ENCODE measurements at regions not wholly inside any gene's neighbourhood (a gene's known extent, or its start where the extent isn't known, plus 50 kb on each side); places are given as distances from the start of the nearest gene placed in this dataset.

- TF ChIP-seq, protein P1, sequence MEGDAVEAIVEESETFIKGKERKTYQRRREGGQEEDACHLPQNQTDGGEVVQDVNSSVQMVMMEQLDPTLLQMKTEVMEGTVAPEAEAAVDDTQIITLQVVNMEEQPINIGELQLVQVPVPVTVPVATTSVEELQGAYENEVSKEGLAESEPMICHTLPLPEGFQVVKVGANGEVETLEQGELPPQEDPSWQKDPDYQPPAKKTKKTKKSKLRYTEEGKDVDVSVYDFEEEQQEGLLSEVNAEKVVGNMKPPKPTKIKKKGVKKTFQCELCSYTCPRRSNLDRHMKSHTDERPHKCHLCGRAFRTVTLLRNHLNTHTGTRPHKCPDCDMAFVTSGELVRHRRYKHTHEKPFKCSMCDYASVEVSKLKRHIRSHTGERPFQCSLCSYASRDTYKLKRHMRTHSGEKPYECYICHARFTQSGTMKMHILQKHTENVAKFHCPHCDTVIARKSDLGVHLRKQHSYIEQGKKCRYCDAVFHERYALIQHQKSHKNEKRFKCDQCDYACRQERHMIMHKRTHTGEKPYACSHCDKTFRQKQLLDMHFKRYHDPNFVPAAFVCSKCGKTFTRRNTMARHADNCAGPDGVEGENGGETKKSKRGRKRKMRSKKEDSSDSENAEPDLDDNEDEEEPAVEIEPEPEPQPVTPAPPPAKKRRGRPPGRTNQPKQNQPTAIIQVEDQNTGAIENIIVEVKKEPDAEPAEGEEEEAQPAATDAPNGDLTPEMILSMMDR (IDR thresholded peaks at IDR 0.05; ENCODE audit: insufficient read depth, low read length, poor library complexity, severe bottlenecking) = no peak
- no peak for TF ChIP-seq EZH2phosphoT487 (conservative IDR thresholded peaks at IDR 0.05; ENCODE audit: low read length)
- H3K9me2 ChIP-seq (replicated peaks; ENCODE audit: insufficient read depth, low read length) = no peaks in the 10 kb centered on the region; the same call in 1 of the 2 replicates
- no peaks in the 10 kb centered on the region for H3K27me3 ChIP-seq (ENCODE audit: low read length)
- no peaks in the 10 kb centered on the region for H4K20me1 ChIP-seq (ENCODE audit: low read depth, low read length)
- H3F3A ChIP-seq (ENCODE audit: insufficient read depth) = no peaks in the 10 kb centered on the region
- H3K36me3 ChIP-seq (ENCODE audit: low read length) = no peaks in the 10 kb centered on the region
- H3K79me2 ChIP-seq (ENCODE audit: insufficient read depth, low read length) = no peaks in the 10 kb centered on the region
- H3K4me2 ChIP-seq (ENCODE audit: low read depth, low read length, poor library complexity, severe bottlenecking) = no peak overlapping the region
- H3K9ac ChIP-seq (ENCODE audit: low read length) = no peak overlapping the region
- H3K4me3 ChIP-seq (ENCODE audit: insufficient read depth, low read length, poor library complexity, severe bottlenecking) = no peak overlapping the region
- H2AFZ ChIP-seq (ENCODE audit: low read depth, low read length, severe bottlenecking) = no peak overlapping the region
- no peak overlapping the region for H3K27ac ChIP-seq (ENCODE audit: low read depth, low read length)
- H3K9me3 ChIP-seq (ENCODE audit: insufficient read depth, low read length) = no peaks in the 10 kb centered on the region
Measured at GRCh38 chr10:107542016-107542415, 377.5 kb upstream of the SORCS1 start.

- no peaks in the 10 kb centered on the region for H4K20me1 ChIP-seq (ENCODE audit: low read depth, low read length)
- no peak overlapping the region for H3K9ac ChIP-seq (ENCODE audit: low read length)
- H3K36me3 ChIP-seq (ENCODE audit: low read length) = no peaks in the 10 kb centered on the region
- no peaks in the 10 kb centered on the region for H3F3A ChIP-seq (ENCODE audit: insufficient read depth)
- TF ChIP-seq, protein P1 (IDR thresholded peaks at IDR 0.05; ENCODE audit: insufficient read depth, low read length, poor library complexity, severe bottlenecking) = no peak
- TF ChIP-seq EZH2phosphoT487 (conservative IDR thresholded peaks at IDR 0.05; ENCODE audit: low read length) = no peak
- no peaks in the 10 kb centered on the region for H3K27me3 ChIP-seq (ENCODE audit: low read length)
- H3K27ac ChIP-seq (ENCODE audit: low read depth, low read length) = no peak overlapping the region
- H2AFZ ChIP-seq (ENCODE audit: low read depth, low read length, severe bottlenecking) = no peak overlapping the region
- H3K79me2 ChIP-seq (ENCODE audit: insufficient read depth, low read length) = no peaks in the 10 kb centered on the region
- H3K4me2 ChIP-seq (ENCODE audit: low read depth, low read length, poor library complexity, severe bottlenecking) = no peak overlapping the region
- H3K9me2 ChIP-seq (replicated peaks; ENCODE audit: insufficient read depth, low read length) = no peaks in the 10 kb centered on the region; the same call in 1 of the 2 replicates
- H3K4me3 ChIP-seq (ENCODE audit: insufficient read depth, low read length, poor library complexity, severe bottlenecking) = no peak overlapping the region
- H3K9me3 ChIP-seq (ENCODE audit: insufficient read depth, low read length) = no peaks in the 10 kb centered on the region
Measured at GRCh38 chr10:107540981-107541380, 376.5 kb upstream of the SORCS1 start.

DNA sequence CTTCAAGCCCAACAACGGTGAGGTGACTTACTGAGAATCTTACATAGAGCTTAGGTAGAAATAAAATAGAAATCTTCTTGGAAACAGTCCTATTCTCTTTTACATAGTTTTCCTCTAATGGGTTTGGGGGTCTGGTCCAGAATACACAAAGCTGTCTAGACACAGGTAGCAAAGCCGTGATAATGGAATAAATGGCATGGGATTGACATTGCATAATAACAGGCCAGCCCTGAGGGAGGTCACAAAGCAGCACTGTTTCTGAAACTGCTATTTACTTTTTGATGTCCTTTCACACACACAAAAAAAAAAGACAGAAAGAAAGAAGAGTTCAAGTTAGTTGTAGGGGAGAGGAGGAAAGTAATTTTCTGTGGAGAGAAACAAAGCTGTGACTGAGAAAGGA lies 364.8 kb upstream of the SORCS1 start:
- Histone ChIP-seq H3K27ac (ENCODE audit: low read depth, low read length) (no peak overlapping the region), H3K9me3 (ENCODE audit: insufficient read depth, low read length) (no peaks in the 10 kb centered on the region), H2AFZ (ENCODE audit: low read depth, low read length, severe bottlenecking) (no peak overlapping the region)

More for the DNA sequence above, 364.8 kb upstream of the SORCS1 start:
- Histone ChIP-seq H3K27me3 (ENCODE audit: low read length) (no peaks in the 10 kb centered on the region), H4K20me1 (ENCODE audit: low read depth, low read length) (no peaks in the 10 kb centered on the region), H3K9me2 (replicated peaks; ENCODE audit: insufficient read depth, low read length) (no peaks in the 10 kb centered on the region), H3K4me3 (ENCODE audit: insufficient read depth, low read length, poor library complexity, severe bottlenecking) (no peak overlapping the region), H3K9ac (ENCODE audit: low read length) (no peak overlapping the region), H3F3A (ENCODE audit: insufficient read depth) (no peaks in the 10 kb centered on the region), H3K4me2 (ENCODE audit: low read depth, low read length, poor library complexity, severe bottlenecking) (no peak overlapping the region), H3K79me2 (ENCODE audit: insufficient read depth, low read length) (no peaks in the 10 kb centered on the region), H3K36me3 (ENCODE audit: low read length) (no peaks in the 10 kb centered on the region)
- TF ChIP-seq EZH2phosphoT487 (conservative IDR thresholded peaks at IDR 0.05; ENCODE audit: low read length) = no peak
- TF ChIP-seq, protein P1 (IDR thresholded peaks at IDR 0.05; ENCODE audit: insufficient read depth, low read length, poor library complexity, severe bottlenecking) = no peak
